ENCODE measurements at regions not wholly inside any gene's neighbourhood (a gene's known extent, or its start where the extent isn't known, plus 50 kb on each side); places are given as distances from the start of the nearest gene placed in this dataset.

DNA sequence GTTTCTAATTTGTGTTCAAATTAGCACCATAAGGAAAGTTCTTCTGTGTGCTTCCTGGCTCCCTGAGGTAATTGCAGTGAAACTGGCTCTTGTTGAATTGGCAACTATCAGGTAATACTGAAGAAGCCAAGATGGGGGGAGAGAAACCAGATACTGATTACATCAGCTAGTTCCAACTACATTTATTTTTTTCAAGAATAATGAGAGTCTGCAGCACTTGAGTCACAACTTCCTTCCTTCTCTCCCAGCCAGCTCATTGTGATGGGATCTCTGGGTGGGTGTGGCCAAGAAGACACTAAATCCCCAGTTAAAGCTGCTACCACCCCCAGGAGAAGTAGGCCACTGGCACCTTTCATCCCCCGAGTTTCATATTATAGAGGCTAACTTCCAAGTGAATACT, 100.7 kb upstream of the RXFP2 start:
- H3K9me3 ChIP-seq: peaks cover 0 to 8% (median under 1%) of the 10 kb centered on the region in 4 donors
- 80% methylated on average over 1 of the region's 1 CpG for WGBS
- no peaks in the 10 kb centered on the region for H3K36me3 ChIP-seq
- no peaks in the 10 kb centered on the region for H3K27me3 ChIP-seq
- no peak overlapping the region for H3K27ac ChIP-seq (replicated peaks in 1 of 4)
- DNase-seq (ENCODE audit: extremely low spot score): no peak
- intact Hi-C loops (cut with DNase I): no loop called here
- H3K4me1 ChIP-seq: peaks cover 0 to 5% (median 0%) of the 10 kb centered on the region in 4 donors
- TF ChIP-seq EP300 (IDR thresholded peaks at IDR 0.05): no peak
- no peak for TF ChIP-seq POLR2A (IDR thresholded peaks at IDR 0.05; ENCODE audit: low read depth)
- TF ChIP-seq, protein P1, sequence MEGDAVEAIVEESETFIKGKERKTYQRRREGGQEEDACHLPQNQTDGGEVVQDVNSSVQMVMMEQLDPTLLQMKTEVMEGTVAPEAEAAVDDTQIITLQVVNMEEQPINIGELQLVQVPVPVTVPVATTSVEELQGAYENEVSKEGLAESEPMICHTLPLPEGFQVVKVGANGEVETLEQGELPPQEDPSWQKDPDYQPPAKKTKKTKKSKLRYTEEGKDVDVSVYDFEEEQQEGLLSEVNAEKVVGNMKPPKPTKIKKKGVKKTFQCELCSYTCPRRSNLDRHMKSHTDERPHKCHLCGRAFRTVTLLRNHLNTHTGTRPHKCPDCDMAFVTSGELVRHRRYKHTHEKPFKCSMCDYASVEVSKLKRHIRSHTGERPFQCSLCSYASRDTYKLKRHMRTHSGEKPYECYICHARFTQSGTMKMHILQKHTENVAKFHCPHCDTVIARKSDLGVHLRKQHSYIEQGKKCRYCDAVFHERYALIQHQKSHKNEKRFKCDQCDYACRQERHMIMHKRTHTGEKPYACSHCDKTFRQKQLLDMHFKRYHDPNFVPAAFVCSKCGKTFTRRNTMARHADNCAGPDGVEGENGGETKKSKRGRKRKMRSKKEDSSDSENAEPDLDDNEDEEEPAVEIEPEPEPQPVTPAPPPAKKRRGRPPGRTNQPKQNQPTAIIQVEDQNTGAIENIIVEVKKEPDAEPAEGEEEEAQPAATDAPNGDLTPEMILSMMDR (IDR thresholded peaks at IDR 0.05): no peak
- TF ChIP-seq POLR2AphosphoS5 (IDR thresholded peaks at IDR 0.05): no peak
- no peak overlapping the region for H3K4me3 ChIP-seq

DNA sequence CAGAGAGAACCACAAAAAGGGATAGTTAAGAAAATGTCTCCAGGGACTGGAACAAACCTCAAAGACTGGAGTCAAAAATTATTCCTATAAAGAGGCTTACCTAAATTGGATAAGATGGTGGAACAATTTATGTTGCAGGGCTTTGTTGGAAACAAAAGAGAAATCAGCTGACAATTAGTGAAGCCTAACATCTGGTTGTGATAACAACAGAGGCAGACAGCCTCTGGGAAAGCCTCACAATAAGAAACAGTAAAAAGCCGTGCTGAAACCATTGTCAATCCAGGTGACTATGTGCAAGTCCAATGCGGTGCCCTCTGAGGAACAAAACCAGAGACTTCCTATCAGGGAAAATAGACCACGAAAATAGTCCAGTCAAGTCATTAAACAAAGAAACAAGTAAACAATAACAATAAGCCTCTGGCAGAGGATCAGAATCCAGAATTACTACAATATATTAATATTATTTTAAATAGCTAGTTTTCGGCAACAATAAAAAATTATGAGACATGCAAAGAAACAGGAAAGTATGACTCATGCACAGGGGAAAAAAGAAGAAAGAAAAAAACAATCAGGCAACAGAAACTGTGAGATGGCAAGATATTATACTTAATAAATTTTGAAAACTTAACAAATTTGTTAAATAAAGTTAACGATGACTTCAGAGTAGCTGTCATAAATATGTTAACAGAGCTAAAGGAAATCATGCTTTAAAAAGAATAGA, 99.7 kb upstream of the RXFP2 start:
- peaks cover 0 to 4% (median 0%) of the 10 kb centered on the region in 4 donors for H3K9me3 ChIP-seq
- H3K4me3 ChIP-seq: no peak overlapping the region
- H3K4me1 ChIP-seq: peaks cover 0 to 5% (median 0%) of the 10 kb centered on the region in 4 donors
- no peak overlapping the region for H3K27ac ChIP-seq (replicated peaks in 1 of 4)
- 61% methylated on average over 5 of the region's 5 CpGs for WGBS
- no peaks in the 10 kb centered on the region for H3K36me3 ChIP-seq
- no peaks in the 10 kb centered on the region for H3K27me3 ChIP-seq
- TF ChIP-seq EP300 (IDR thresholded peaks at IDR 0.05) (no peak), POLR2AphosphoS5 (IDR thresholded peaks at IDR 0.05) (no peak), POLR2A (IDR thresholded peaks at IDR 0.05; ENCODE audit: low read depth) (no peak)
- TF ChIP-seq, protein P1 (IDR thresholded peaks at IDR 0.05): no peak
- no peak for DNase-seq (ENCODE audit: extremely low spot score)
- intact Hi-C loops (cut with DNase I): no loop called here

DNA sequence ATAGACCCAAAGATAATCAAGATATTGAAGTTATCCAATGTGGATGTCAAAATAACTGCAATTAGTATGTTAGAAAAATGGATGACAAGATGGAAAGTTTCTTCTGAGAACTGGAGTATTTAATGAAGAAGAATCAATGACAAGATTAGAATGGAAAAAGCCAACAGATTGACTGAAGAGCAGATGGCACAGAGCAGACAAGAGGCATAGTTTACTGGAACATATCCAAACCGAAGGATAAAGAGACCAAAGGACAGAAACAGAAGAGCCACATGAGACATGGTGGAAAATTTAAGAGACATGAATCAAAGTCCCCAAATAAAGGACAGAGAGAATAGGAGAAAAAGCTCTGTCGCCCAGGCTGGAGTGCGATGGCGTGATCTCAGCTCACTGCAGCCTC, 89.6 kb upstream of the RXFP2 start:
- intact Hi-C loops (cut with DNase I): no loop called here

DNA sequence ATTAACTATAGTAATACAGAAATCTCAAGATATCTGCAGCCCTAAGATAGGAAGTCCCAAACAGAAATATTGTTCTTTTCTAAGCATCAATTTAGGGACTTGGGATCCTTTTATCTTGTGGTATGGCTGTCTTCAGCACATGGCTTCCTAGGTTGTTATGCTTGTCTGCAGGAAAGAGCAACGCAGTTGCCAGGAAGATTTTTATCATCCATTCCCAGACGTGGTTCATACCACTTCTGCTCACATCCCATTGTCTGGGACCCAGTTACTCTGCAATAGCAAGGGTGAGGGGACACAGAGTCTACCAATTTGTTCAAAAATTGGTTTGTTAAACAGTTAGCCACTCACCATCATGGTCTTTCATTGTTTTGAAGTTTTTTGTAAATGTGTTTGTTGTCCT, 85.6 kb upstream of the RXFP2 start:
- H3K4me1 ChIP-seq: no peaks in the 10 kb centered on the region
- TF ChIP-seq POLR2A (IDR thresholded peaks at IDR 0.05; ENCODE audit: low read depth) (no peak), EP300 (IDR thresholded peaks at IDR 0.05) (no peak), POLR2AphosphoS5 (IDR thresholded peaks at IDR 0.05) (no peak)
- TF ChIP-seq, protein P1 (IDR thresholded peaks at IDR 0.05): no peak

More for the DNA sequence above, 89.6 kb upstream of the RXFP2 start:
- H3K4me3 ChIP-seq: no peak overlapping the region
- no peak for TF ChIP-seq POLR2A (IDR thresholded peaks at IDR 0.05; ENCODE audit: low read depth)
- TF ChIP-seq POLR2AphosphoS5 (IDR thresholded peaks at IDR 0.05): no peak
- TF ChIP-seq, protein P1 (IDR thresholded peaks at IDR 0.05): no peak
- no peak for TF ChIP-seq EP300 (IDR thresholded peaks at IDR 0.05)
- H3K27me3 ChIP-seq: no peaks in the 10 kb centered on the region
- 75% methylated on average over 4 of the region's 4 CpGs for WGBS
- no peak for DNase-seq (ENCODE audit: extremely low spot score)
- no peaks in the 10 kb centered on the region for H3K9me3 ChIP-seq
- H3K36me3 ChIP-seq: no peaks in the 10 kb centered on the region
- no peak overlapping the region for H3K27ac ChIP-seq (replicated peaks in 1 of 4)
- no peaks in the 10 kb centered on the region for H3K4me1 ChIP-seq

More for the DNA sequence above, 85.6 kb upstream of the RXFP2 start:
- Histone ChIP-seq H3K36me3 (no peaks in the 10 kb centered on the region), H3K27ac (replicated peaks in 1 of 4) (no peak overlapping the region), H3K9me3 (no peaks in the 10 kb centered on the region), H3K4me3 (no peak overlapping the region), H3K27me3 (no peaks in the 10 kb centered on the region)
- intact Hi-C loops (cut with DNase I): no loop called here
- WGBS: 63% methylated on average over 2 of the region's 2 CpGs
- no peak for DNase-seq (ENCODE audit: extremely low spot score)

Measured in esophagus muscularis mucosa (tissue), 4 donors.